GM18951 (cell line): ENCODE measurements at regions not wholly inside any gene's neighbourhood (a gene's known extent, or its start where the extent isn't known, plus 50 kb on each side); places are given as distances from the start of the nearest gene placed in this dataset.

Experiments used
- POLR2A ChIP-seq: IDR thresholded peaks from 4 replicates; pipeline ENCODE4 v1.6.1; 2011; ENCODE audit warnings: mild to moderate bottlenecking; ENCODE audit not compliant: insufficient read length, insufficient read depth; ENCODE audit errors: extremely low read depth
- in situ Hi-C: fragments of 300-500 bp; cut with MboI; formaldehyde crosslinking; loops from one replicate; pipeline ENCODE4 v1.12.0; 2022; ENCODE audit warnings: low sequenced_read_pairs, mixed read lengths, inconsistent platforms; ENCODE audit not compliant: unreplicated experiment

- TF ChIP-seq POLR2A, result no peak
Observed at GRCh38 chr6:165755583-165755982, 92.5 kb upstream of the PDE10A start.

GRCh38 chr6:165753506-165753905 lies 90.5 kb upstream of the PDE10A start:
- in situ Hi-C loops, result no loop called here

More at GRCh38 chr6:165755583-165755982, 92.5 kb upstream of the PDE10A start:
- in situ Hi-C loops, result no loop called here

GRCh38 chr6:165752451-165752850 lies 89.4 kb upstream of the PDE10A start:
- TF ChIP-seq POLR2A, result no peak
- in situ Hi-C loops, result no loop called here

More at GRCh38 chr6:165753506-165753905, 90.5 kb upstream of the PDE10A start:
- no peak for TF ChIP-seq POLR2A

GRCh38 chr6:165751486-165751885 lies 88.4 kb upstream of the PDE10A start:
- in situ Hi-C loops, result no loop called here
- no peak for TF ChIP-seq POLR2A

- in situ Hi-C loops, result no loop called here
- no peak for TF ChIP-seq POLR2A
Observed at GRCh38 chr6:165749163-165749562, 86.1 kb upstream of the PDE10A start.

- in situ Hi-C loops, result no loop called here
- no peak for TF ChIP-seq POLR2A
Observed at GRCh38 chr6:165748390-165748789, 85.3 kb upstream of the PDE10A start.

GRCh38 chr6:165747963-165748362 lies 84.9 kb upstream of the PDE10A start:
- TF ChIP-seq POLR2A, result no peak
- in situ Hi-C loops, result no loop called here

GRCh38 chr6:165746331-165746730 lies 83.3 kb upstream of the PDE10A start:
- in situ Hi-C loops, result no loop called here
- no peak for TF ChIP-seq POLR2A

GRCh38 chr6:165745492-165745891 lies 82.5 kb upstream of the PDE10A start:
- in situ Hi-C loops, result no loop called here
- TF ChIP-seq POLR2A, result no peak

- in situ Hi-C loops, result no loop called here
- no peak for TF ChIP-seq POLR2A
Observed at GRCh38 chr6:165744555-165745228, 81.7 kb upstream of the PDE10A start.

- TF ChIP-seq POLR2A, result no peak
- in situ Hi-C loops, result no loop called here
Observed at GRCh38 chr6:165743366-165743898, 80.4 kb upstream of the PDE10A start.

- TF ChIP-seq POLR2A, result no peak
- in situ Hi-C loops, result no loop called here
Observed at GRCh38 chr6:165742047-165742446, 79.0 kb upstream of the PDE10A start.

- in situ Hi-C loops, result no loop called here
- TF ChIP-seq POLR2A, result no peak
Observed at GRCh38 chr6:165737396-165737795, 74.4 kb upstream of the PDE10A start.

- TF ChIP-seq POLR2A, result no peak
- in situ Hi-C loops, result no loop called here
Observed at GRCh38 chr6:165735065-165735464, 72.0 kb upstream of the PDE10A start.
